Body of pancreas (tissue), 4 donors: ENCODE measurements at regions not wholly inside any gene's neighbourhood (a gene's known extent, or its start where the extent isn't known, plus 50 kb on each side); places are given as distances from the start of the nearest gene placed in this dataset.

ENCODE experiments used
- CTCF ChIP-seq, 7 experiments: fragments of 450-650 bp in 4 of 7; fragments of 200-600 bp in 3 of 7; sonication (generic) in 3 of 7; IDR thresholded peaks; one replicate each; pipeline ENCODE4 v1.5.1; 2016 to 2019; ENCODE audit warnings: antibody characterized with exemption in 7 of 7
- POLR2A ChIP-seq, 3 donors: fragments of 450-650 bp; IDR thresholded peaks; one replicate each; pipeline ENCODE4 v1.6.1; 2016; ENCODE audit warnings: antibody characterized with exemption in 3 of 3, mild to moderate bottlenecking in 2 of 3

- TF ChIP-seq CTCF (IDR thresholded peaks at IDR 0.05) (no peak), POLR2A (IDR thresholded peaks at IDR 0.05) (no peak)
Observed at GRCh38 chr17:77736721-77737120, 221.8 kb upstream of the TNRC6C start.
